Endothelial cell of umbilical vein (primary cell): ENCODE measurements at regions not wholly inside any gene's neighbourhood (a gene's known extent, or its start where the extent isn't known, plus 50 kb on each side); places are given as distances from the start of the nearest gene placed in this dataset.

ENCODE experiments used
- BruUV-seq: library from RNA; stranded (reverse); fragments of 400-500 nt; replicated peaks from 2 replicates; lab custom pipeline; 2021; lab: Mats Ljungman, UMichigan
- CTCF ChIA-PET: fragments of 300-600, 350-600 bp; sonication (Branson Sonifier 250); formaldehyde crosslinking; loops from one replicate; lab custom pipeline; 2021; ENCODE audit warnings: antibody characterized with exemption, inconsistent platforms; lab: Charles Lee
- POLR2A ChIA-PET: fragments of 300-600, 350-600 bp; sonication (Branson Sonifier 250); formaldehyde crosslinking; loops from one replicate; lab custom pipeline; 2021; ENCODE audit warnings: antibody characterized with exemption, inconsistent platforms; lab: Charles Lee
- DNase-seq: peaks from one replicate; pipeline ENCODE4 v3.0.0-alpha.2; 2011; ENCODE audit warnings: low read depth, low spot score
- FAIRE-seq: peaks from 2 replicates; lab custom pipeline; 2011; peaks lifted over from hg19 to GRCh38; lab: Jason Lieb, UNC
- H2AFZ ChIP-seq: 2 replicates; pipeline ENCODE4 v1.6.0; 2012; ENCODE audit warnings: low read depth, low read length, control low read depth, inconsistent platforms
- H3K27ac ChIP-seq: 2 replicates; pipeline ENCODE4 v1.5.1; 2011; ENCODE audit warnings: low read depth, mild to moderate bottlenecking, control low read depth, low read length, moderate library complexity; ENCODE audit not compliant: insufficient read depth
- H3K27me3 ChIP-seq, 2 experiments: 2 replicates each; pipeline versions ENCODE4 v1.6.0 to v1.6.1; 2011; ENCODE audit warnings: low read length in 2 of 2, mixed read lengths in 1 of 2; ENCODE audit not compliant: control insufficient read depth in 2 of 2, insufficient read depth in 2 of 2
- H3K36me3 ChIP-seq, 2 experiments: 2 replicates in 1 of 2; 3 replicates in 1 of 2; pipeline ENCODE4 v1.5.1; 2011; ENCODE audit warnings: low read length in 2 of 2, mild to moderate bottlenecking in 1 of 2, moderate library complexity in 1 of 2; ENCODE audit not compliant: control insufficient read depth in 2 of 2, insufficient read depth in 2 of 2; ENCODE audit errors: extremely low read depth in 1 of 2
- H3K4me1 ChIP-seq: 3 replicates; pipeline ENCODE4 v1.5.1; 2011; ENCODE audit warnings: mild to moderate bottlenecking, low read length; ENCODE audit not compliant: control insufficient read depth, insufficient read depth; ENCODE audit errors: extremely low read depth
- H3K4me2 ChIP-seq: 2 replicates; pipeline ENCODE4 v1.6.1; 2011; ENCODE audit warnings: low read length, control low read depth, mixed read lengths; ENCODE audit not compliant: insufficient read depth
- H3K4me3 ChIP-seq, 3 experiments: fragments of 200-600 bp in 1 of 3; sonication (generic), shearing (Covaris generic) in 1 of 3; replicated peaks in 1 of 3; 2 replicates each; pipeline ENCODE4 v1.5.1; 2011 to 2016; ENCODE audit warnings: control low read depth in 3 of 3, low read length in 3 of 3, mild to moderate bottlenecking in 2 of 3, inconsistent platforms in 1 of 3, low read depth in 1 of 3, moderate library complexity in 1 of 3; ENCODE audit not compliant: insufficient read depth in 1 of 3
- H3K79me2 ChIP-seq: 2 replicates; pipeline ENCODE4 v1.6.0; 2012; ENCODE audit warnings: low read length, inconsistent platforms; ENCODE audit not compliant: control insufficient read depth, insufficient read depth
- H3K9ac ChIP-seq: replicated peaks from 2 replicates; pipeline ENCODE3; 2011; ENCODE audit warnings: low read length, control low read depth; ENCODE audit not compliant: insufficient read depth; ENCODE audit errors: extremely low read depth
- H3K9me1 ChIP-seq: replicated peaks from 3 replicates; pipeline ENCODE4 v1.6.0; 2011; ENCODE audit warnings: mild to moderate bottlenecking, low read length; ENCODE audit not compliant: control insufficient read depth, insufficient read depth; ENCODE audit errors: extremely low read depth
- H3K9me3 ChIP-seq: replicated peaks from 2 replicates; pipeline ENCODE4 v1.5.1; 2012; ENCODE audit warnings: low read length, inconsistent platforms; ENCODE audit not compliant: control insufficient read depth, insufficient read depth
- H4K20me1 ChIP-seq: replicated peaks from 2 replicates; pipeline ENCODE3; 2011; ENCODE audit warnings: mild to moderate bottlenecking, low read length; ENCODE audit not compliant: control insufficient read depth, insufficient read depth; ENCODE audit errors: extremely low read depth
- EZH2 ChIP-seq: IDR thresholded peaks from 2 replicates; pipeline ENCODE4 v1.6.1; 2012; ENCODE audit warnings: borderline replicate concordance, low read depth, mild to moderate bottlenecking, moderate library complexity, low read length, inconsistent platforms; ENCODE audit not compliant: severe bottlenecking
- FOS ChIP-seq: IDR thresholded peaks from 2 replicates; pipeline ENCODE4 v1.6.1; 2011; ENCODE audit warnings: mild to moderate bottlenecking, low read length, moderate library complexity, borderline replicate concordance; ENCODE audit not compliant: insufficient read depth
- GATA2 ChIP-seq: IDR thresholded peaks from 2 replicates; pipeline ENCODE4 v1.7.0; 2011; ENCODE audit warnings: low read depth, mild to moderate bottlenecking, moderate library complexity, mixed read lengths, low read length; ENCODE audit not compliant: insufficient read length, insufficient read depth
- JUN ChIP-seq: IDR thresholded peaks from 2 replicates; pipeline ENCODE4 v1.6.1; 2011; ENCODE audit warnings: borderline replicate concordance, low read depth; ENCODE audit not compliant: insufficient read length, insufficient read depth
- MYC ChIP-seq: IDR thresholded peaks from one replicate; pipeline ENCODE4 v1.6.1; 2011; ENCODE audit warnings: mild to moderate bottlenecking, low read depth, low read length
- POLR2A ChIP-seq: IDR thresholded peaks from 2 replicates; pipeline ENCODE4 v1.6.1; 2012; ENCODE audit warnings: low read depth, mild to moderate bottlenecking, control low read depth, low read length
- POLR2AphosphoS5 ChIP-seq: IDR thresholded peaks from 2 replicates; pipeline ENCODE4 v1.6.1; 2012; ENCODE audit warnings: low read depth, mild to moderate bottlenecking, control low read depth, low read length, moderate library complexity; ENCODE audit not compliant: insufficient read depth
- dilution Hi-C: fragments of 300-500 bp; cut with MboI; formaldehyde crosslinking; loops from one replicate; pipeline ENCODE4 v1.15.0; 2019; ENCODE audit warnings: low sequenced_read_pairs; ENCODE audit not compliant: extremely low pct_ligation_motif_present
- intact Hi-C: fragments of 100-400 bp; cut with micrococcal nuclease; formaldehyde crosslinking; loops from one replicate; pipeline ENCODE4 v1.10.0; 2022
- TF ChIP-seq, protein P1 (sequence below): IDR thresholded peaks from 2 replicates; pipeline ENCODE4 v1.6.1; 2011; ENCODE audit not compliant: insufficient read depth, insufficient read length
- TF ChIP-seq, protein P2 (sequence below), 2 donors: IDR thresholded peaks; 1 replicate in 1 of 2; 2 replicates in 1 of 2; pipeline ENCODE4 v1.5.1; 2011; ENCODE audit warnings: low read length in 2 of 2, mild to moderate bottlenecking in 2 of 2, moderate library complexity in 2 of 2, control low read depth in 1 of 2, inconsistent platforms in 1 of 2, low read depth in 1 of 2; ENCODE audit not compliant: insufficient read depth in 1 of 2; ENCODE audit errors: extremely low read depth in 1 of 2

DNA sequence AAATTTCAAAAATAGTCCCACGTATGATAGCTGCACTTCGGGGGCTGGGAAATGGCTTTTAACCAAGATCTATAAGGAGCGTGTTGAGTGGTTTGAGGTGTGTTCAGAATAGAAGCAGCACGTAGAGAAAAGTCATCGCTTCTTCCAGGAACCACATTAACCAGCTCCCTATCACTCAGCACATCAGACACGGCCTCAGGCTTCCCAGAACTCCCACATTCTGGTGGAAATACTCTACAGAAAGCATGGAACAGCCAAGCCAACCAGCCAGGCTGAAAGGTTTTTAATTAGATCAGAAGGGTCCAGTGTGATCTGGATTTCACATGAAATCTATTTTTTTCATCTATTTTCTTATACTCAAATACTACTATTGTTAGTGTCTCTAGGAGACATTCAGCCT lies 231.5 kb upstream of the NRP1 start:
- CTCF ChIA-PET = no interaction called here
- POLR2A ChIA-PET = no interaction called here

More for the DNA sequence above, 231.5 kb upstream of the NRP1 start:
- no TSS peak for BruUV-seq
- H4K20me1 ChIP-seq = no peaks in the 10 kb centered on the region
- H3K27ac ChIP-seq = no peak overlapping the region
- H3K4me1 ChIP-seq = no peaks in the 10 kb centered on the region
- dilution Hi-C loops (no loop called here), intact Hi-C loops (no loop called here)
- no peak overlapping the region for H2AFZ ChIP-seq
- peaks cover 0 to 12% of the 10 kb centered on the region in 2 experiments for H3K27me3 ChIP-seq
- TF ChIP-seq MYC = no peak
- TF ChIP-seq, protein P1, sequence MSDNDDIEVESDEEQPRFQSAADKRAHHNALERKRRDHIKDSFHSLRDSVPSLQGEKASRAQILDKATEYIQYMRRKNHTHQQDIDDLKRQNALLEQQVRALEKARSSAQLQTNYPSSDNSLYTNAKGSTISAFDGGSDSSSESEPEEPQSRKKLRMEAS = no peak
- TF ChIP-seq JUN = no peak
- no peak for TF ChIP-seq EZH2
- TF ChIP-seq POLR2A = no peak
- TF ChIP-seq GATA2 = no peak
- TF ChIP-seq POLR2AphosphoS5 = no peak
- TF ChIP-seq, protein P2, sequence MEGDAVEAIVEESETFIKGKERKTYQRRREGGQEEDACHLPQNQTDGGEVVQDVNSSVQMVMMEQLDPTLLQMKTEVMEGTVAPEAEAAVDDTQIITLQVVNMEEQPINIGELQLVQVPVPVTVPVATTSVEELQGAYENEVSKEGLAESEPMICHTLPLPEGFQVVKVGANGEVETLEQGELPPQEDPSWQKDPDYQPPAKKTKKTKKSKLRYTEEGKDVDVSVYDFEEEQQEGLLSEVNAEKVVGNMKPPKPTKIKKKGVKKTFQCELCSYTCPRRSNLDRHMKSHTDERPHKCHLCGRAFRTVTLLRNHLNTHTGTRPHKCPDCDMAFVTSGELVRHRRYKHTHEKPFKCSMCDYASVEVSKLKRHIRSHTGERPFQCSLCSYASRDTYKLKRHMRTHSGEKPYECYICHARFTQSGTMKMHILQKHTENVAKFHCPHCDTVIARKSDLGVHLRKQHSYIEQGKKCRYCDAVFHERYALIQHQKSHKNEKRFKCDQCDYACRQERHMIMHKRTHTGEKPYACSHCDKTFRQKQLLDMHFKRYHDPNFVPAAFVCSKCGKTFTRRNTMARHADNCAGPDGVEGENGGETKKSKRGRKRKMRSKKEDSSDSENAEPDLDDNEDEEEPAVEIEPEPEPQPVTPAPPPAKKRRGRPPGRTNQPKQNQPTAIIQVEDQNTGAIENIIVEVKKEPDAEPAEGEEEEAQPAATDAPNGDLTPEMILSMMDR (IDR thresholded peaks at IDR 0.05; ENCODE audit: extremely low read depth in 1 of 2, insufficient read depth in 1 of 2, low read depth in 1 of 2, low read length in 2 of 2) = no peak
- no peak for TF ChIP-seq FOS
- DNase-seq (no peak), FAIRE-seq (no peak)
- no peak overlapping the region for H3K4me3 ChIP-seq
- H3K4me2 ChIP-seq = no peak overlapping the region
- no peaks in the 10 kb centered on the region for H3K9me1 ChIP-seq
- no peaks in the 10 kb centered on the region for H3K79me2 ChIP-seq
- no peaks in the 10 kb centered on the region for H3K9me3 ChIP-seq
- H3K36me3 ChIP-seq = no peaks in the 10 kb centered on the region
- H3K9ac ChIP-seq = no peak overlapping the region
